Panc1 (cell line): ENCODE measurements at regions not wholly inside any gene's neighbourhood (a gene's known extent, or its start where the extent isn't known, plus 50 kb on each side); places are given as distances from the start of the nearest gene placed in this dataset.

Experiments
- ATAC-seq: fragments of 200-7000 bp; cut with Tn5 transposase; 2 replicates; pipeline ENCODE4 v1.9.1; 2020; ENCODE audit warnings: mild to moderate bottlenecking, moderate library complexity
- BruUV-seq: library from RNA; stranded (reverse); fragments of 400-500 nt; replicated peaks from 2 replicates; lab custom pipeline; 2021; lab: Mats Ljungman, UMichigan
- CTCF ChIA-PET: fragments of 300-600 bp; sonication (Branson Sonifier 250); formaldehyde crosslinking; loops from one replicate; lab custom pipeline; 2022; ENCODE audit warnings: antibody characterized with exemption; lab: Charles Lee
- POLR2A ChIA-PET: fragments of 300-600 bp; sonication (Branson Sonifier 250); formaldehyde crosslinking; loops from one replicate; lab custom pipeline; 2022; ENCODE audit warnings: antibody characterized with exemption; lab: Charles Lee
- DNase-seq: peaks from one replicate; pipeline ENCODE4 v3.0.0-alpha.2; 2010; ENCODE audit warnings: low read depth, low spot score
- H3K27ac ChIP-seq: 2 replicates; pipeline ENCODE4 v1.5.1; 2011; ENCODE audit warnings: mild to moderate bottlenecking, low read length, inconsistent platforms
- H3K27me3 ChIP-seq: fragments of 200-500 bp; sonication (Bioruptor generic); 2 replicates; pipeline ENCODE4 v1.6.0; 2014; ENCODE audit warnings: low read length, inconsistent platforms; ENCODE audit not compliant: control insufficient read depth, insufficient read depth
- H3K36me3 ChIP-seq: fragments of 200-500 bp; sonication (Bioruptor generic); 2 replicates; pipeline ENCODE4 v1.5.1; 2014; ENCODE audit warnings: inconsistent platforms, mild to moderate bottlenecking, low read length, moderate library complexity; ENCODE audit not compliant: control insufficient read depth, insufficient read depth
- H3K4me1 ChIP-seq: 2 replicates; pipeline ENCODE4 v1.5.1; 2011; ENCODE audit warnings: inconsistent platforms, mild to moderate bottlenecking, low read length, moderate library complexity; ENCODE audit not compliant: control insufficient read depth, insufficient read depth
- H3K4me3 ChIP-seq, 2 experiments: 2 replicates each; pipeline ENCODE4 v1.5.1; 2011 to 2012; ENCODE audit warnings: low read depth in 2 of 2, low read length in 2 of 2, mild to moderate bottlenecking in 2 of 2, inconsistent platforms in 1 of 2, moderate library complexity in 1 of 2
- H3K9me3 ChIP-seq: fragments of 200-500 bp; sonication (Bioruptor generic); 2 replicates; pipeline ENCODE4 v1.5.1; 2014; ENCODE audit warnings: low read depth, mild to moderate bottlenecking, inconsistent platforms, low read length, moderate library complexity; ENCODE audit not compliant: control insufficient read depth, insufficient read depth
- CTCF ChIP-seq: fragments of 450-650 bp; IDR thresholded peaks from 2 replicates; pipeline ENCODE4 v1.5.1; 2017; ENCODE audit warnings: mild to moderate bottlenecking
- POLR2AphosphoS5 ChIP-seq: IDR thresholded peaks from 2 replicates; pipeline ENCODE4 v1.6.1; 2012; ENCODE audit warnings: mild to moderate bottlenecking, low read depth, low read length, moderate library complexity
- REST ChIP-seq, 2 experiments: IDR thresholded peaks; 2 replicates each; pipeline ENCODE4 v1.6.1; 2011 to 2012; ENCODE audit warnings: low read depth in 2 of 2, control low read depth in 1 of 2, low read length in 1 of 2, mild to moderate bottlenecking in 1 of 2, moderate library complexity in 1 of 2; ENCODE audit not compliant: insufficient read depth in 1 of 2
- SIN3A ChIP-seq: IDR thresholded peaks from 2 replicates; pipeline ENCODE4 v1.6.1; 2012; ENCODE audit warnings: low read depth, mild to moderate bottlenecking, low read length, moderate library complexity, borderline replicate concordance; ENCODE audit not compliant: insufficient read depth
- TCF7L2 ChIP-seq: IDR thresholded peaks from 2 replicates; pipeline ENCODE4 v1.6.1; 2011; ENCODE audit warnings: mild to moderate bottlenecking, low read depth, low read length, inconsistent platforms
- in situ Hi-C: cut with HindIII; loops from 2 replicates; pipeline ENCODE4 v1.10.0; 2016; ENCODE audit warnings: low sequenced_read_pairs, low pct_unique_long_range_greater_than_20kb
- intact Hi-C: fragments of 100-400 bp; cut with micrococcal nuclease; formaldehyde crosslinking; loops from one replicate; pipeline ENCODE4 v1.10.0; 2022; ENCODE audit not compliant: unreplicated experiment

GRCh38 chrX:51825436-51825835, 68.0 kb upstream of the MAGED1 start:
- no peaks in the 10 kb centered on the region for H3K4me1 ChIP-seq
- H3K27ac ChIP-seq, result no peak overlapping the region
- DNase-seq (no peak), ATAC-seq (no peak)
- ChIA-PET CTCF (no interaction called here), POLR2A (no interaction called here)
- no TSS peak for BruUV-seq
- H3K4me3 ChIP-seq, result no peak overlapping the region
- TF ChIP-seq TCF7L2 (no peak), REST (IDR thresholded peaks at IDR 0.05; ENCODE audit: insufficient read depth in 1 of 2, low read depth in 2 of 2, low read length in 1 of 2) (no peak), POLR2AphosphoS5 (no peak), CTCF (no peak), SIN3A (no peak)
- in situ Hi-C loops, result no loop called here
- no peaks in the 10 kb centered on the region for H3K27me3 ChIP-seq
- H3K9me3 ChIP-seq, result no peaks in the 10 kb centered on the region
- intact Hi-C loops, result no loop called here
- no peaks in the 10 kb centered on the region for H3K36me3 ChIP-seq

GRCh38 chrX:51834076-51834475, 59.3 kb upstream of the MAGED1 start:
- Histone ChIP-seq H3K27me3 (no peaks in the 10 kb centered on the region), H3K4me3 (no peak overlapping the region), H3K36me3 (no peaks in the 10 kb centered on the region), H3K9me3 (no peaks in the 10 kb centered on the region), H3K4me1 (no peaks in the 10 kb centered on the region), H3K27ac (no peak overlapping the region)
- POLR2A ChIA-PET, result no interaction called here
- ATAC-seq (no peak), DNase-seq (no peak)
- no peak for TF ChIP-seq REST (IDR thresholded peaks at IDR 0.05; ENCODE audit: insufficient read depth in 1 of 2, low read depth in 2 of 2, low read length in 1 of 2)
- no peak for TF ChIP-seq SIN3A
- CTCF ChIA-PET, result no interaction called here
- in situ Hi-C loops, result no loop called here
- intact Hi-C loops, result no loop called here
- no TSS peak for BruUV-seq
